Osteoblast (primary cell): ENCODE measurements at regions not wholly inside any gene's neighbourhood (a gene's known extent, or its start where the extent isn't known, plus 50 kb on each side); places are given as distances from the start of the nearest gene placed in this dataset.

Experiments
- DNase-seq: peaks from one replicate; pipeline ENCODE4 v3.0.0; 2011; ENCODE audit warnings: low spot score, mixed read lengths; ENCODE audit not compliant: insufficient read length; ENCODE audit errors: missing footprints
- H2AFZ ChIP-seq: 2 replicates; pipeline ENCODE4 v1.6.0; 2011; ENCODE audit warnings: mild to moderate bottlenecking, low read length
- H3K27ac ChIP-seq: 2 replicates; pipeline ENCODE4 v1.5.1; 2011; ENCODE audit warnings: mild to moderate bottlenecking, low read depth, low read length, moderate library complexity
- H3K27me3 ChIP-seq: 2 replicates; pipeline ENCODE4 v1.6.0; 2012; ENCODE audit warnings: mild to moderate bottlenecking, control low read depth, inconsistent platforms, low read length, moderate library complexity; ENCODE audit not compliant: insufficient read depth
- H3K36me3 ChIP-seq: 2 replicates; pipeline ENCODE4 v1.5.1; 2011; ENCODE audit warnings: mild to moderate bottlenecking, low read length, control low read depth, moderate library complexity; ENCODE audit not compliant: insufficient read depth
- H3K4me1 ChIP-seq: 2 replicates; pipeline ENCODE4 v1.5.1; 2011; ENCODE audit warnings: mild to moderate bottlenecking, low read length, control low read depth, moderate library complexity; ENCODE audit not compliant: insufficient read depth
- H3K4me2 ChIP-seq: 2 replicates; pipeline ENCODE4 v1.6.0; 2011; ENCODE audit warnings: mild to moderate bottlenecking, low read length; ENCODE audit not compliant: insufficient read depth
- H3K4me3 ChIP-seq: fragments of 200-600 bp; sonication (generic); 3 replicates; pipeline ENCODE4 v1.5.1; 2012; ENCODE audit warnings: mild to moderate bottlenecking, low read length, inconsistent platforms; ENCODE audit not compliant: insufficient read depth
- H3K79me2 ChIP-seq: 2 replicates; pipeline ENCODE4 v1.6.0; 2012; ENCODE audit warnings: mild to moderate bottlenecking, low read length, control low read depth, inconsistent platforms; ENCODE audit not compliant: insufficient read depth
- H3K9me3 ChIP-seq: 2 replicates; pipeline ENCODE4 v1.5.1; 2011; ENCODE audit warnings: low read depth, low read length, control low read depth
- H4K20me1 ChIP-seq: 2 replicates; pipeline ENCODE4 v1.6.0; 2012; ENCODE audit warnings: mild to moderate bottlenecking, low read length, control low read depth; ENCODE audit not compliant: insufficient read depth
- TF ChIP-seq, protein P1 (sequence below): IDR thresholded peaks from 2 replicates; pipeline ENCODE4 v1.5.1; 2011; ENCODE audit warnings: mild to moderate bottlenecking, low read depth, low read length, moderate library complexity; ENCODE audit errors: extremely low read depth

DNA sequence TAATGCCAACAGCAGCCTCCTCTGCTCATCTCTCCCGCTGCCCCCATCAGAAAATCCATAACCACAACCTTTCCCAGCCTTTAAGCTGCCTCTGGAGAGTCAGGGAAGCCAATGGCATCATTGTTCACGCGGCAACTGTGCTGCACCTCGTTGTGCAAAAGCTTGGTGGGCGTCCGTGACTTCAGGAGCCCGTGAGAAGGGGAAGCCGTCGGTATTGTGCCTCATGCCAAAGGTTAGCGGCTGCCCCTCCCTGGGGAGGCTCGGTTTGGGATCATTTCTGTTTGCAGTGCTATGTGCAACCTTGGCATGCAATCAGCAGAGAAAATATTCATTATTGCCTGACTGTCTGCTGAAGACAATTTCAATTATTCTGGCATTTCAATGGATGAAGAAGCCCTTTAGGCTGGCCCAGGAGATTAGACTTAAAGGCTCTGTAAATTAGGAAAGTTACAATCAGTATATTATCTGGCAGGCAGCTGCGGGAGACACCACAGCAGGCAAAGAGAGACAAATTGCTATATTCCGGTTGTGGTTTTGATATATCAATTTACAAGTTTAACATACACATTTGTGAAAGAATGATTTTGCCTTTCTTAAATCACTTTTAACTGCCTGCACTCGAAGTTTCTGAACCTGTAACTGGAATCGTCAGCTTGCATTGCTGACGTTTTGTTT, 244.5 kb downstream of the GATA3 start:
- H3K27ac ChIP-seq = no peak overlapping the region
- no peaks in the 10 kb centered on the region for H3K27me3 ChIP-seq
- H3K36me3 ChIP-seq = no peaks in the 10 kb centered on the region
- no peaks in the 10 kb centered on the region for H3K9me3 ChIP-seq
- H3K4me2 ChIP-seq = no peak overlapping the region
- TF ChIP-seq, protein P1, sequence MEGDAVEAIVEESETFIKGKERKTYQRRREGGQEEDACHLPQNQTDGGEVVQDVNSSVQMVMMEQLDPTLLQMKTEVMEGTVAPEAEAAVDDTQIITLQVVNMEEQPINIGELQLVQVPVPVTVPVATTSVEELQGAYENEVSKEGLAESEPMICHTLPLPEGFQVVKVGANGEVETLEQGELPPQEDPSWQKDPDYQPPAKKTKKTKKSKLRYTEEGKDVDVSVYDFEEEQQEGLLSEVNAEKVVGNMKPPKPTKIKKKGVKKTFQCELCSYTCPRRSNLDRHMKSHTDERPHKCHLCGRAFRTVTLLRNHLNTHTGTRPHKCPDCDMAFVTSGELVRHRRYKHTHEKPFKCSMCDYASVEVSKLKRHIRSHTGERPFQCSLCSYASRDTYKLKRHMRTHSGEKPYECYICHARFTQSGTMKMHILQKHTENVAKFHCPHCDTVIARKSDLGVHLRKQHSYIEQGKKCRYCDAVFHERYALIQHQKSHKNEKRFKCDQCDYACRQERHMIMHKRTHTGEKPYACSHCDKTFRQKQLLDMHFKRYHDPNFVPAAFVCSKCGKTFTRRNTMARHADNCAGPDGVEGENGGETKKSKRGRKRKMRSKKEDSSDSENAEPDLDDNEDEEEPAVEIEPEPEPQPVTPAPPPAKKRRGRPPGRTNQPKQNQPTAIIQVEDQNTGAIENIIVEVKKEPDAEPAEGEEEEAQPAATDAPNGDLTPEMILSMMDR = no peak
- H3K79me2 ChIP-seq = no peaks in the 10 kb centered on the region
- no peak overlapping the region for H3K4me3 ChIP-seq
- no peaks in the 10 kb centered on the region for H4K20me1 ChIP-seq
- no peaks in the 10 kb centered on the region for H3K4me1 ChIP-seq
- no peak for DNase-seq
- H2AFZ ChIP-seq = no peak overlapping the region

DNA sequence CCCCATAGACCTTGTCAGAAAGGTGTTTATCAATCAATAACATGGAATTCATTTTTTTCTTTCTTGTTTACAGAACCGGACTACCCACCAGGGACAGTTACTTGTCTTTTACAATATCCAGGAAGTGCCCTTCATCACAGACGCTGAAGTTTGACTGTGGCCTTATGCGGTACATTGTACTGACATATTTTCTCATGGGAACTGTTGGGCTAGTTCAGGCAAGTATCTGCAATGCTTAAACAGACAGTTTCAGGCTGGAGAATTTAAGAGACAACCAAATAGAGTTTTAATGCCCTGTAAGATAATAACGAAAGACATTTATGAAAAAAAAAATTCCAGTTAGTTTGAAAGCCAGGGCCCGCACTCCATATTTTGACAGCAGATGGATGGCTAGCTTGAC, 246.4 kb downstream of the GATA3 start:
- H3K4me2 ChIP-seq = no peak overlapping the region
- TF ChIP-seq, protein P1 = no peak
- no peaks in the 10 kb centered on the region for H3K79me2 ChIP-seq
- no peak for DNase-seq
- no peak overlapping the region for H3K27ac ChIP-seq
- H3K27me3 ChIP-seq = no peaks in the 10 kb centered on the region
- peaks cover 2% of the 10 kb centered on the region for H3K9me3 ChIP-seq
- H3K36me3 ChIP-seq = no peaks in the 10 kb centered on the region
- no peaks in the 10 kb centered on the region for H3K4me1 ChIP-seq
- no peak overlapping the region for H2AFZ ChIP-seq
- no peaks in the 10 kb centered on the region for H4K20me1 ChIP-seq
- H3K4me3 ChIP-seq = no peak overlapping the region

DNA sequence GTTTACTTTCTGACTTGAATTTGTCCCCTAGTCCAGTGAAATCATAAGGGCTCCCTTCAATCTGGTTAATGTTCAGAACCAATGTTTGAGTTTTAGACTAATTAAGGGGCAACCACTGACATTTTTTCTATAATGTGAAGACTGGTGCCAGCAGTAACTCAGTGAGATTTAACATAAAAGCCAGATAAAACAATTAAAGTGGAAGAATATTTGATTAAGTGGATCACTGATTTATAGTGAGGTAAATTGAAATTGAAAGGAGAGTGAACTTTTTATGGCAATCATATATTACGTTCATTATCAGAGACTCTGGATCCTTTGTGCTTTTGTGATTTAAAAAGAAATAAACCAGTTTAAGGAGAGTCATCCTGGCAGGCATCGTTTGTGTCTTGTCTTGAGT, 246.8 kb downstream of the GATA3 start:
- H4K20me1 ChIP-seq = no peaks in the 10 kb centered on the region
- H3K36me3 ChIP-seq = no peaks in the 10 kb centered on the region
- H3K4me1 ChIP-seq = no peaks in the 10 kb centered on the region
- H3K9me3 ChIP-seq = peaks cover 2% of the 10 kb centered on the region
- no peak overlapping the region for H3K27ac ChIP-seq
- H3K4me3 ChIP-seq = no peak overlapping the region
- no peak for DNase-seq
- no peak overlapping the region for H3K4me2 ChIP-seq
- no peak overlapping the region for H2AFZ ChIP-seq
- TF ChIP-seq, protein P1 = no peak
- no peaks in the 10 kb centered on the region for H3K27me3 ChIP-seq
- H3K79me2 ChIP-seq = no peaks in the 10 kb centered on the region

DNA sequence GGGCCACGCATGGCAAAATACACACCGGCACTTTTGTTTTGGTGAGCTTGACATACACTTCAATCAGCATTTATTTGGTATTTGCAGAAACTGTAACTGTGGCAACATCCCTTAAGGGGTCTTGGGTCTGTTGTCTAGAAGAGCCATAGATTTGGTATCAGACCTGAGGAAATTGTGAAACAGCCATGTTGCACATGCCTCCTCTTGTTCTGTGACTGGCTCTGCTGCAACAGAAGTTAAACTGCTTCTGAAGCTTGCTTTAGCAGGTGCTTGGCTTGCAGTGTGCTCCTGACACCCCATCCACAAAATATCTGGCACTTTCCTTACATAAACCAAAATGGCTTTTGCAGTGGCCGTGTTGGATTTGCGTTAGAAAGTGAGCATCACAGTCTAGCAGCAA, 247.3 kb downstream of the GATA3 start:
- no peaks in the 10 kb centered on the region for H3K4me1 ChIP-seq
- H3K27me3 ChIP-seq = no peaks in the 10 kb centered on the region
- H3K9me3 ChIP-seq = peaks cover 2% of the 10 kb centered on the region
- H2AFZ ChIP-seq = no peak overlapping the region
- no peak overlapping the region for H3K4me3 ChIP-seq
- H3K27ac ChIP-seq = no peak overlapping the region
- DNase-seq = no peak
- H3K79me2 ChIP-seq = no peaks in the 10 kb centered on the region
- TF ChIP-seq, protein P1 = no peak
- no peaks in the 10 kb centered on the region for H4K20me1 ChIP-seq
- H3K4me2 ChIP-seq = no peak overlapping the region
- no peaks in the 10 kb centered on the region for H3K36me3 ChIP-seq
